IMR-90 (cell line): ENCODE measurements at regions not wholly inside any gene's neighbourhood (a gene's known extent, or its start where the extent isn't known, plus 50 kb on each side); places are given as distances from the start of the nearest gene placed in this dataset.

ENCODE experiments used
- ATAC-seq: fragments of 200-7000 bp; cut with Tn5 transposase; 2 replicates; pipeline ENCODE4 v1.9.1; 2020; ENCODE audit warnings: low read depth, mild to moderate bottlenecking, moderate library complexity
- BruUV-seq: library from RNA; stranded (reverse); fragments of 400-500 nt; replicated peaks from 2 replicates; lab custom pipeline; 2021; lab: Mats Ljungman, UMichigan
- CTCF ChIA-PET: fragments of 300-600 bp; formaldehyde crosslinking; extraction: SDS; loops from one replicate; lab custom pipeline; 2021; ENCODE audit warnings: antibody characterized with exemption; lab: Yijun Ruan, JAX
- POLR2A ChIA-PET: fragments of 300-600 bp; sonication (Branson Sonifier 250); formaldehyde crosslinking; loops from one replicate; lab custom pipeline; 2022; ENCODE audit warnings: antibody characterized with exemption; ENCODE audit not compliant: unreplicated experiment; lab: Charles Lee
- DNase-seq: peaks from one replicate; pipeline ENCODE4 v3.0.0; 2013
- H2AFZ ChIP-seq: replicated peaks from 2 replicates; pipeline ENCODE3; 2013; ENCODE audit warnings: low read length, mild to moderate bottlenecking; ENCODE audit not compliant: poor library complexity
- H2AK5ac ChIP-seq: 2 replicates; pipeline ENCODE4 v1.6.1; 2013; ENCODE audit warnings: low read depth, low read length, inconsistent platforms
- H2AK9ac ChIP-seq: replicated peaks from 2 replicates; pipeline ENCODE3; 2013; ENCODE audit warnings: mild to moderate bottlenecking, low read depth, low read length, moderate library complexity; ENCODE audit not compliant: poor library complexity
- H2BK120ac ChIP-seq: 2 replicates; pipeline ENCODE4 v1.6.1; 2013; ENCODE audit warnings: low read depth, low read length, inconsistent platforms
- H2BK15ac ChIP-seq: 3 replicates; pipeline ENCODE4 v1.6.1; 2013; ENCODE audit warnings: low read depth, low read length, inconsistent platforms
- H2BK20ac ChIP-seq: 2 replicates; pipeline ENCODE4 v1.6.1; 2013; ENCODE audit warnings: low read depth, mild to moderate bottlenecking, inconsistent platforms, low read length, moderate library complexity
- H2BK5ac ChIP-seq: 2 replicates; pipeline ENCODE4 v1.6.1; 2013; ENCODE audit warnings: mild to moderate bottlenecking, low read depth, low read length, inconsistent platforms; ENCODE audit not compliant: poor library complexity, severe bottlenecking
- H3K14ac ChIP-seq: replicated peaks from 2 replicates; pipeline ENCODE4 v1.6.1; 2013; ENCODE audit warnings: low read depth, low read length, inconsistent platforms
- H3K18ac ChIP-seq: 2 replicates; pipeline ENCODE4 v1.6.1; 2013; ENCODE audit warnings: low read depth, low read length, control low read depth
- H3K23ac ChIP-seq: 2 replicates; pipeline ENCODE4 v1.6.1; 2013; ENCODE audit warnings: low read depth, low read length, inconsistent platforms
- H3K27ac ChIP-seq: 2 replicates; pipeline ENCODE4 v1.5.1; 2013; ENCODE audit warnings: mild to moderate bottlenecking, control low read depth, low read length; ENCODE audit not compliant: insufficient read depth
- H3K27me3 ChIP-seq: 2 replicates; pipeline ENCODE4 v1.6.1; 2013; ENCODE audit warnings: low read length; ENCODE audit not compliant: control insufficient read depth, insufficient read depth
- H3K36me3 ChIP-seq: 2 replicates; pipeline ENCODE4 v1.6.1; 2013; ENCODE audit warnings: low read length, mixed read lengths; ENCODE audit not compliant: control insufficient read depth, insufficient read depth
- H3K4ac ChIP-seq: 2 replicates; pipeline ENCODE4 v1.6.1; 2013; ENCODE audit warnings: low read depth, low read length, inconsistent platforms
- H3K4me1 ChIP-seq: 2 replicates; pipeline ENCODE4 v1.6.1; 2013; ENCODE audit warnings: low read length, mixed read lengths; ENCODE audit not compliant: control insufficient read depth, insufficient read depth
- H3K4me2 ChIP-seq: 2 replicates; pipeline ENCODE4 v1.6.1; 2013; ENCODE audit warnings: low read depth, mild to moderate bottlenecking, control low read depth, low read length, moderate library complexity
- H3K4me3 ChIP-seq: 2 replicates; pipeline ENCODE4 v1.5.1; 2013; ENCODE audit warnings: low read depth, mild to moderate bottlenecking, control low read depth, low read length, moderate library complexity; ENCODE audit not compliant: insufficient read depth
- H3K56ac ChIP-seq: 2 replicates; pipeline ENCODE4 v1.6.1; 2013; ENCODE audit warnings: low read length, inconsistent platforms; ENCODE audit not compliant: insufficient read depth; ENCODE audit errors: extremely low read depth
- H3K79me1 ChIP-seq, 2 experiments: 2 replicates each; pipeline ENCODE4 v1.6.1; 2013; ENCODE audit warnings: low read length in 2 of 2, inconsistent platforms in 1 of 2, low read depth in 1 of 2
- H3K9ac ChIP-seq: 2 replicates; pipeline ENCODE4 v1.6.1; 2013; ENCODE audit warnings: low read depth, low read length, control low read depth
- H3K9me1 ChIP-seq: 2 replicates; pipeline ENCODE4 v1.6.1; 2013; ENCODE audit warnings: low read length, inconsistent platforms; ENCODE audit not compliant: insufficient read depth
- H3K9me3 ChIP-seq: 2 replicates; pipeline ENCODE4 v1.6.1; 2013; ENCODE audit warnings: low read length; ENCODE audit not compliant: control insufficient read depth, insufficient read depth
- H4K20me1 ChIP-seq: 2 replicates; pipeline ENCODE4 v1.6.1; 2013; ENCODE audit warnings: low read length, inconsistent platforms; ENCODE audit not compliant: insufficient read depth
- H4K5ac ChIP-seq: 2 replicates; pipeline ENCODE4 v1.6.1; 2013; ENCODE audit warnings: mild to moderate bottlenecking, low read depth, low read length, control low read depth
- H4K8ac ChIP-seq, 2 experiments: 2 replicates each; pipeline ENCODE4 v1.6.1; 2013; ENCODE audit warnings: low read depth in 2 of 2, low read length in 2 of 2, control low read depth in 1 of 2, inconsistent platforms in 1 of 2
- H4K91ac ChIP-seq: 2 replicates; pipeline ENCODE4 v1.6.1; 2013; ENCODE audit warnings: low read depth, low read length, inconsistent platforms; ENCODE audit not compliant: insufficient read depth
- BHLHE40 ChIP-seq: fragments of 150-350 bp; IDR thresholded peaks from 2 replicates; pipeline ENCODE4 v1.6.1; 2016; ENCODE audit warnings: mild to moderate bottlenecking, low read depth, low read length
- CEBPB ChIP-seq: IDR thresholded peaks from 2 replicates; pipeline ENCODE4 v1.6.1; 2012; ENCODE audit warnings: low read depth, low read length, improper control_type of control experiment
- MAFK ChIP-seq: IDR thresholded peaks from 2 replicates; pipeline ENCODE4 v1.6.1; 2012; ENCODE audit warnings: low read depth, low read length, improper control_type of control experiment
- POLR2A ChIP-seq: IDR thresholded peaks from 2 replicates; pipeline ENCODE4 v1.6.1; 2012; ENCODE audit warnings: mild to moderate bottlenecking, low read depth, low read length
- RCOR1 ChIP-seq: IDR thresholded peaks from 2 replicates; pipeline ENCODE4 v1.6.1; 2012; ENCODE audit warnings: mild to moderate bottlenecking, low read length, improper control_type of control experiment; ENCODE audit not compliant: insufficient replicate concordance
- RFX5 ChIP-seq: IDR thresholded peaks from 2 replicates; pipeline ENCODE4 v1.8.0; 2012; ENCODE audit warnings: low read depth, mild to moderate bottlenecking, low read length, moderate library complexity
- WGBS, 2 experiments: methylation state at CpG; one replicate each; pipeline versions ENCODE4 v1.1.5 to v1.1.7; 2013; ENCODE audit warnings: missing lambda C conversion rate in 2 of 2; ENCODE audit not compliant: insufficient read length in 1 of 2; ENCODE audit errors: extremely low coverage in 2 of 2; 5-methylcytosine and 5-hydroxymethylcytosine counted together
- dilution Hi-C: fragments of 300-500 bp; cut with HindIII; formaldehyde crosslinking; loops from one replicate; pipeline ENCODE4 v1.14.3; 2018; ENCODE audit warnings: low sequenced_read_pairs; ENCODE audit not compliant: unreplicated experiment
- in situ Hi-C: fragments of 300-500 bp; cut with MboI; formaldehyde crosslinking; loops from 3 replicates; pipeline ENCODE4 v1.14.3; 2019; ENCODE audit warnings: low sequenced_read_pairs, inconsistent platforms, mixed read lengths
- intact Hi-C: fragments of 100-400 bp; cut with micrococcal nuclease; formaldehyde crosslinking; loops from 2 replicates; pipeline ENCODE4 v1.10.0; 2022
- TF ChIP-seq, protein P1 (sequence below): conservative IDR thresholded peaks from 2 replicates; pipeline ENCODE4 v1.5.1; 2012; ENCODE audit warnings: mild to moderate bottlenecking, low read depth, low read length, improper control_type of control experiment

DNA sequence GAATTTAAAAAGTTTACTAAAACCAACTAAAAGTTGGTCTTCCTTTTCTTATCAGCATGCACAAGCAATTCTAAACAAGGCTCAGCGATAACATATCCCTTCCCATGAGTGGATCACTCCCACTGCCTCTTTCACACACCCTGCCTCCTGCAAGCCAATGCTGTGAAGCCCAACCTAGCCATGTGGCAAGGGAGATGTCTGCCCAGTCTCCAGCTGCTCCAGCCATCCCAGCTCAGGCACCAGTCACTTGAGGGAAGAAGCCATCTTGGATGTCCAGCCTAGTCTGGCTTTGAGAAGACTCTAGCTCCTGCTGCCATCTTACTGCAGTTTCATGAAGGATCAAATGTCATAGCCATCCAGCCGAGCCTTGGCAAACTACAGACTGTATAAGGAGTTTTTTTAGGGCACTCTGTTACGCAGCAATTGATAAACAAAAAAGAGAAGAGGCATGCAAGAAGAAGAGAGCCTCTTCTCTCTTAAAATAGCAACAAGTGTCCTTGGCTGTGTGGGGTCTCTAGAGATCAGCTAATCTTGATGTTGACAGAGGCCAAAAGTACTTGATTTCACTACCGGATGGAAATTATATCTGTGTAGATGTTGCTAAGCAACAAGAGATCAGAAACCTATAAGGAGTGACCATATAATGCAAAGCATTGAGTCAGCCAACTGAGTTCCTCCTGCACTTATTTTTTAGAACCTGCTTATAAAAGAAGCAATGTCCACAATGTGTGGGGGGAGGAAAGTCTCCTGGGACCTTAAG, 108.9 kb downstream of the PTCSC3 start:
- no peak overlapping the region for H2BK120ac ChIP-seq
- DNase-seq = no peak
- in situ Hi-C loops (no loop called here), dilution Hi-C loops (no loop called here), intact Hi-C loops (no loop called here)
- 67% methylated on average over 1 of the region's 4 CpGs; no CpG with 5 or more reads in 1 of the 2 experiments for WGBS, 2 experiments
- H3K14ac ChIP-seq = no peak overlapping the region
- H3K79me1 ChIP-seq = no peaks in the 10 kb centered on the region
- H2BK20ac ChIP-seq = no peak overlapping the region
- H2BK5ac ChIP-seq = no peak overlapping the region
- no peak overlapping the region for H3K9ac ChIP-seq
- H3K56ac ChIP-seq = no peak overlapping the region
- no peak overlapping the region for H2AK5ac ChIP-seq
- no peak overlapping the region for H3K27ac ChIP-seq
- H2BK15ac ChIP-seq = no peak overlapping the region
- no peak overlapping the region for H3K4me3 ChIP-seq
- no peak overlapping the region for H3K23ac ChIP-seq
- CTCF ChIA-PET = no interaction called here
- H3K4me1 ChIP-seq = no peaks in the 10 kb centered on the region
- no peak overlapping the region for H3K4ac ChIP-seq
- no peaks in the 10 kb centered on the region for H3K36me3 ChIP-seq
- no peak overlapping the region for H2AFZ ChIP-seq
- no peak overlapping the region for H4K91ac ChIP-seq
- no peak overlapping the region for H4K5ac ChIP-seq
- H3K27me3 ChIP-seq = peaks cover 9% of the 10 kb centered on the region
- H3K4me2 ChIP-seq = no peak overlapping the region
- no peak for ATAC-seq
- H4K20me1 ChIP-seq = no peaks in the 10 kb centered on the region
- no TSS peak for BruUV-seq
- H4K8ac ChIP-seq = no peak overlapping the region
- no peaks in the 10 kb centered on the region for H3K9me1 ChIP-seq
- POLR2A ChIA-PET = no interaction called here
- H3K18ac ChIP-seq = no peak overlapping the region
- H3K9me3 ChIP-seq = no peaks in the 10 kb centered on the region
- TF ChIP-seq MAFK = no peak
- TF ChIP-seq, protein P1, sequence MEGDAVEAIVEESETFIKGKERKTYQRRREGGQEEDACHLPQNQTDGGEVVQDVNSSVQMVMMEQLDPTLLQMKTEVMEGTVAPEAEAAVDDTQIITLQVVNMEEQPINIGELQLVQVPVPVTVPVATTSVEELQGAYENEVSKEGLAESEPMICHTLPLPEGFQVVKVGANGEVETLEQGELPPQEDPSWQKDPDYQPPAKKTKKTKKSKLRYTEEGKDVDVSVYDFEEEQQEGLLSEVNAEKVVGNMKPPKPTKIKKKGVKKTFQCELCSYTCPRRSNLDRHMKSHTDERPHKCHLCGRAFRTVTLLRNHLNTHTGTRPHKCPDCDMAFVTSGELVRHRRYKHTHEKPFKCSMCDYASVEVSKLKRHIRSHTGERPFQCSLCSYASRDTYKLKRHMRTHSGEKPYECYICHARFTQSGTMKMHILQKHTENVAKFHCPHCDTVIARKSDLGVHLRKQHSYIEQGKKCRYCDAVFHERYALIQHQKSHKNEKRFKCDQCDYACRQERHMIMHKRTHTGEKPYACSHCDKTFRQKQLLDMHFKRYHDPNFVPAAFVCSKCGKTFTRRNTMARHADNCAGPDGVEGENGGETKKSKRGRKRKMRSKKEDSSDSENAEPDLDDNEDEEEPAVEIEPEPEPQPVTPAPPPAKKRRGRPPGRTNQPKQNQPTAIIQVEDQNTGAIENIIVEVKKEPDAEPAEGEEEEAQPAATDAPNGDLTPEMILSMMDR = no peak
- no peak for TF ChIP-seq RCOR1
- TF ChIP-seq CEBPB = no peak
- no peak for TF ChIP-seq POLR2A
- TF ChIP-seq BHLHE40 = no peak
- no peak for TF ChIP-seq RFX5
- H2AK9ac ChIP-seq = no peak overlapping the region
